ENCODE measurements at regions not wholly inside any gene's neighbourhood (a gene's known extent, or its start where the extent isn't known, plus 50 kb on each side); places are given as distances from the start of the nearest gene placed in this dataset.

GRCh38 chr15:39486621-39487457, 94.0 kb upstream of the THBS1 start:
- H3K4me3 ChIP-seq (ENCODE audit: low read depth, poor library complexity, severe bottlenecking), result no peak overlapping the region
- intact Hi-C loops (cut with DNase I; ENCODE audit: low total_unique reads), result no loop called here
- no peak for TF ChIP-seq POLR2A (IDR thresholded peaks at IDR 0.05)
- TF ChIP-seq CTCF (IDR thresholded peaks at IDR 0.05), result no peak
- no peak for DNase-seq (ENCODE audit: low spot score in 2 of 2)
- WGBS, 2 donors, result 64 to 67% methylated on average over 4 of the region's 4 CpGs

GRCh38 chr15:39487458-39487735, 93.5 kb upstream of the THBS1 start:
- intact Hi-C loops (cut with DNase I; ENCODE audit: low total_unique reads), result no loop called here
- no peak for DNase-seq (ENCODE audit: low spot score in 2 of 2)
- H3K4me3 ChIP-seq (ENCODE audit: low read depth, poor library complexity, severe bottlenecking), result no peak overlapping the region
- TF ChIP-seq CTCF (IDR thresholded peaks at IDR 0.05) (no peak), POLR2A (IDR thresholded peaks at IDR 0.05) (no peak)

GRCh38 chr15:39488516-39488915, 92.4 kb upstream of the THBS1 start:
- 52 to 60% methylated on average over 1 of the region's 1 CpG for WGBS, 2 donors
- TF ChIP-seq POLR2A (IDR thresholded peaks at IDR 0.05) (no peak), CTCF (IDR thresholded peaks at IDR 0.05) (no peak)
- intact Hi-C loops (cut with DNase I; ENCODE audit: low total_unique reads), result no loop called here

GRCh38 chr15:39488961-39489360, 91.9 kb upstream of the THBS1 start:
- 58 to 60% methylated on average over 1 of the region's 1 CpG for WGBS, 2 donors
- TF ChIP-seq CTCF (IDR thresholded peaks at IDR 0.05) (no peak), POLR2A (IDR thresholded peaks at IDR 0.05) (no peak)
- DNase-seq (ENCODE audit: low spot score in 2 of 2), result no peak

More at GRCh38 chr15:39488516-39488915, 92.4 kb upstream of the THBS1 start:
- no peak for DNase-seq (ENCODE audit: low spot score in 2 of 2)
- H3K4me3 ChIP-seq (ENCODE audit: low read depth, poor library complexity, severe bottlenecking), result no peak overlapping the region

GRCh38 chr15:39491115-39491885, 89.6 kb upstream of the THBS1 start:
- WGBS, 2 donors, result 82 to 87% methylated on average over 12 of the region's 12 CpGs

More at GRCh38 chr15:39488961-39489360, 91.9 kb upstream of the THBS1 start:
- intact Hi-C loops (cut with DNase I; ENCODE audit: low total_unique reads), result no loop called here
- no peak overlapping the region for H3K4me3 ChIP-seq (ENCODE audit: low read depth, poor library complexity, severe bottlenecking)

More at GRCh38 chr15:39491115-39491885, 89.6 kb upstream of the THBS1 start:
- TF ChIP-seq POLR2A (IDR thresholded peaks at IDR 0.05), result no peak
- TF ChIP-seq CTCF (IDR thresholded peaks at IDR 0.05), result no peak
- no peak for DNase-seq (ENCODE audit: low spot score in 2 of 2)
- intact Hi-C loops (cut with DNase I; ENCODE audit: low total_unique reads), result no loop called here
- no peak overlapping the region for H3K4me3 ChIP-seq (ENCODE audit: low read depth, poor library complexity, severe bottlenecking)

All from lower leg skin (tissue), 4 donors.